Calu3 (cell line): ENCODE measurements at regions not wholly inside any gene's neighbourhood (a gene's known extent, or its start where the extent isn't known, plus 50 kb on each side); places are given as distances from the start of the nearest gene placed in this dataset.
"Not testable (repeated sequence)": the region's sequence is repeated elsewhere in the genome, so short reads cannot be mapped to it uniquely, and the experiment has no call there.

Experiments used
- BruUV-seq: library from RNA; stranded (reverse); fragments of 400-500 nt; replicated peaks from 2 replicates; lab custom pipeline; 2021; lab: Mats Ljungman, UMichigan
- CTCF ChIA-PET: fragments of 300-600 bp; sonication (Branson Sonifier 250); formaldehyde crosslinking; loops from one replicate; lab custom pipeline; 2022; ENCODE audit warnings: antibody characterized with exemption; lab: Charles Lee
- DNase-seq: peaks from one replicate; pipeline ENCODE4 v3.0.0; 2022
- H3K27ac Mint-ChIP-seq: one replicate; pipeline ENCODE4 v1.8.0; 2022; ENCODE audit warnings: mixed read lengths; ENCODE audit not compliant: unreplicated experiment
- H3K27me3 Mint-ChIP-seq: one replicate; pipeline ENCODE4 v1.8.0; 2022; ENCODE audit warnings: mixed read lengths; ENCODE audit not compliant: unreplicated experiment
- H3K36me3 Mint-ChIP-seq: one replicate; pipeline ENCODE4 v1.8.0; 2022; ENCODE audit warnings: mild to moderate bottlenecking, moderate library complexity, mixed read lengths; ENCODE audit not compliant: insufficient read depth, unreplicated experiment
- H3K4me1 Mint-ChIP-seq: one replicate; pipeline ENCODE4 v1.8.0; 2022; ENCODE audit warnings: mild to moderate bottlenecking, low read depth, mixed read lengths; ENCODE audit not compliant: unreplicated experiment
- H3K4me3 Mint-ChIP-seq: one replicate; pipeline ENCODE4 v1.8.0; 2022; ENCODE audit warnings: mild to moderate bottlenecking, low read depth, moderate library complexity, mixed read lengths; ENCODE audit not compliant: unreplicated experiment
- H3K9me3 Mint-ChIP-seq: one replicate; pipeline ENCODE4 v1.8.0; 2022; ENCODE audit warnings: low read depth, mixed read lengths; ENCODE audit not compliant: unreplicated experiment
- intact Hi-C: fragments of 100-400 bp; cut with micrococcal nuclease; formaldehyde crosslinking; loops from one replicate; pipeline ENCODE4 v1.10.0; 2022; ENCODE audit not compliant: unreplicated experiment
- TF ChIP-seq, protein P1 (sequence below): fragments of 200-600 bp; IDR thresholded peaks from one replicate; pipeline ENCODE4 v1.8.0; 2022; ENCODE audit warnings: antibody characterized with exemption; ENCODE audit not compliant: unreplicated experiment

- Mint-ChIP-seq H3K4me1 (no peaks in the 10 kb centered on the region), H3K4me3 (no peak overlapping the region), H3K36me3 (no peaks in the 10 kb centered on the region), H3K27ac (no peak overlapping the region), H3K27me3 (no peaks in the 10 kb centered on the region), H3K9me3 (no peaks in the 10 kb centered on the region)
- TF ChIP-seq, protein P1, sequence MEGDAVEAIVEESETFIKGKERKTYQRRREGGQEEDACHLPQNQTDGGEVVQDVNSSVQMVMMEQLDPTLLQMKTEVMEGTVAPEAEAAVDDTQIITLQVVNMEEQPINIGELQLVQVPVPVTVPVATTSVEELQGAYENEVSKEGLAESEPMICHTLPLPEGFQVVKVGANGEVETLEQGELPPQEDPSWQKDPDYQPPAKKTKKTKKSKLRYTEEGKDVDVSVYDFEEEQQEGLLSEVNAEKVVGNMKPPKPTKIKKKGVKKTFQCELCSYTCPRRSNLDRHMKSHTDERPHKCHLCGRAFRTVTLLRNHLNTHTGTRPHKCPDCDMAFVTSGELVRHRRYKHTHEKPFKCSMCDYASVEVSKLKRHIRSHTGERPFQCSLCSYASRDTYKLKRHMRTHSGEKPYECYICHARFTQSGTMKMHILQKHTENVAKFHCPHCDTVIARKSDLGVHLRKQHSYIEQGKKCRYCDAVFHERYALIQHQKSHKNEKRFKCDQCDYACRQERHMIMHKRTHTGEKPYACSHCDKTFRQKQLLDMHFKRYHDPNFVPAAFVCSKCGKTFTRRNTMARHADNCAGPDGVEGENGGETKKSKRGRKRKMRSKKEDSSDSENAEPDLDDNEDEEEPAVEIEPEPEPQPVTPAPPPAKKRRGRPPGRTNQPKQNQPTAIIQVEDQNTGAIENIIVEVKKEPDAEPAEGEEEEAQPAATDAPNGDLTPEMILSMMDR, result no peak
- CTCF ChIA-PET, result no interaction called here
- no TSS peak for BruUV-seq
- intact Hi-C loops, result no loop called here
- DNase-seq, result no peak
Observed at GRCh38 chr20:26315054-26315453, 618.4 kb upstream of the ZNF337 start.

DNA sequence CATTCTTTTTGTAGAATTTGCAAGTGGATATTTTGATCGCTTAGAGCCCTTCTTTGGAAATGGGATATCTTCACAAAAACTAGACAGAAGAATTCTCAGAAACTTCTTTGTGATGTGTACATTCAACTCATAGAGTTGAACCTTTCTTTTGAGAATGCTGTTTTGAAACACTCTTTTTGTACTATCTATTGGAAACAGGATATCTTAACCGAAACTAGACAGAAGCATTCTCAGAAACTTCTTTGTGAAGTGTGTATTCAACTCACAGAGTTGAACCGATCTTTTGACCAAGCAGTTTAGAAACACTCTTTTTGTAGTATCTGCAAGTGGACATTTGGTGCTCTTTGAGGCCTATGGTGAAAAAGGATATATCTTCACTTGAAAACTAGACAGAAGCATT lies 613.1 kb upstream of the ZNF337 start:
- H3K9me3 Mint-ChIP-seq, CTCF ChIA-PET, H3K4me3 Mint-ChIP-seq, intact Hi-C loops, H3K36me3 Mint-ChIP-seq, H3K27ac Mint-ChIP-seq, BruUV-seq, H3K27me3 Mint-ChIP-seq, DNase-seq, H3K4me1 Mint-ChIP-seq: not testable (repeated sequence)

DNA sequence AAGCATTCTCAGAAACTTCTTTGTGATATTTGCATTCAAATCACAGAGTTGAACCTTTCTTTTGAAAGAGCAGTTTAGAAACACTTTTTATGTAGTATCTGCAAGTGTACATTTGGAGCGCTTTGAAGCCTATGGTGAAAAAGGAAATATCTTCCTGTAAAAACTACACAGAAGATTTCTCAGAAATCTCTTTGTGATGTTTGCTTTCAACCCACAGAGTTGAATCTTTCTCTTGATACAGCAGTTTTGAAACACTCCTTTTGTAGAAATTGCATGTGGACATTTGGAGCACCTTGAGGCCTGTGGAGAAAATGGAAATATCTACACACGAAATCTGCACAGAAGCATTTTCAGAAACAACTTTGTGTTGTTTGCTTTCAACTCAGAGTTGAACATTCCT lies 612.3 kb upstream of the ZNF337 start:
- no peak overlapping the region for H3K4me3 Mint-ChIP-seq
- H3K27me3 Mint-ChIP-seq, result no peaks in the 10 kb centered on the region
- TF ChIP-seq, protein P1, result no peak
- H3K36me3 Mint-ChIP-seq, result no peaks in the 10 kb centered on the region
- intact Hi-C loops, result no loop called here
- BruUV-seq, result no TSS peak
- CTCF ChIA-PET, result no interaction called here
- H3K27ac Mint-ChIP-seq, result no peak overlapping the region
- no peaks in the 10 kb centered on the region for H3K4me1 Mint-ChIP-seq
- H3K9me3 Mint-ChIP-seq, result no peaks in the 10 kb centered on the region
- DNase-seq, result no peak

DNA sequence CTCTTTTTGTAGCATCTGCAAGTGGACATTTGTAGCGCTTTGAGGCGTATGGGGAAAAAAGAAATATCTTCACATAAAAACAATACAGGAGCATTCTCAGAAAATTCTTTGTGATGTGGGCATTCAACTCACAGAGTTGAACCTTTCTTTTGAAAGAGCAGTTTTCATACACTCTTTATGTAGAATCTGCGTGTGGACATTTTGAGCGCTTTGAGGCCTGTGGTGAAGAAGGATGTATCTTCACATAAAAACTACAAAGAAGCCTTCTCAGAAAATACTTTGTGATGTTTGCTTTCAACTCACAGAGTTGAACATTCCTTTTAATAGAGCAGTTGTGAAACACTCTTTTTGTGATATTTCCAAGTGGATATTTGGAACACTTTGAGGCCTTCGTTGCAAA lies 598.4 kb upstream of the ZNF337 start:
- no peak overlapping the region for H3K4me3 Mint-ChIP-seq
- H3K36me3 Mint-ChIP-seq, result no peaks in the 10 kb centered on the region
- no peaks in the 10 kb centered on the region for H3K9me3 Mint-ChIP-seq
- DNase-seq, result no peak
- CTCF ChIA-PET, result no interaction called here
- no peaks in the 10 kb centered on the region for H3K27me3 Mint-ChIP-seq
- intact Hi-C loops, result no loop called here
- TF ChIP-seq, protein P1, result no peak
- no peaks in the 10 kb centered on the region for H3K4me1 Mint-ChIP-seq
- no TSS peak for BruUV-seq
- no peak overlapping the region for H3K27ac Mint-ChIP-seq

GRCh38 chr20:26288379-26289061 lies 591.9 kb upstream of the ZNF337 start:
- H3K9me3 Mint-ChIP-seq, DNase-seq, H3K4me1 Mint-ChIP-seq, H3K27ac Mint-ChIP-seq, intact Hi-C loops, H3K4me3 Mint-ChIP-seq, H3K36me3 Mint-ChIP-seq, H3K27me3 Mint-ChIP-seq, BruUV-seq, CTCF ChIA-PET: not testable (repeated sequence)
